ENCODE measurements at regions not wholly inside any gene's neighbourhood (a gene's known extent, or its start where the extent isn't known, plus 50 kb on each side); places are given as distances from the start of the nearest gene placed in this dataset.

DNA sequence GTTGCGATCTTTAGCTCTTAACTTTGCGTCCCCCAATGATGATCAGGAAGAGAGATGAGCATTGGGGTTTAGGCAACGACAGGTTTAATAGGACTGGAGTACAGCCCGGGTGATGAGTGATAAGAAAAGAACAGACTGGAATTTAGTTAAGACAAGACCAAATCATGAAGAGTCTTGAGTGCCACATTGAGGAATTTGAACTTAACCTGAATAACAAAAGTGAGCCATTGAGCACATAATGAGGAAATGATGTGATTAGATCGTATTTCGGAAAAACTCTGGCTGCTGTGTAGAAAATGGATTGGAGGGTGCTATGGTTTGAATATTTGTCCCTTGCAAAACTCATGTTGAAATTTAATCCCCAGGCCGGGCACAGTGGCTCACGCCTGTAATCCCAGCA lies 83.2 kb upstream of the MELK start:
- H3K27ac ChIP-seq = no peak overlapping the region
- TF ChIP-seq, protein P1, sequence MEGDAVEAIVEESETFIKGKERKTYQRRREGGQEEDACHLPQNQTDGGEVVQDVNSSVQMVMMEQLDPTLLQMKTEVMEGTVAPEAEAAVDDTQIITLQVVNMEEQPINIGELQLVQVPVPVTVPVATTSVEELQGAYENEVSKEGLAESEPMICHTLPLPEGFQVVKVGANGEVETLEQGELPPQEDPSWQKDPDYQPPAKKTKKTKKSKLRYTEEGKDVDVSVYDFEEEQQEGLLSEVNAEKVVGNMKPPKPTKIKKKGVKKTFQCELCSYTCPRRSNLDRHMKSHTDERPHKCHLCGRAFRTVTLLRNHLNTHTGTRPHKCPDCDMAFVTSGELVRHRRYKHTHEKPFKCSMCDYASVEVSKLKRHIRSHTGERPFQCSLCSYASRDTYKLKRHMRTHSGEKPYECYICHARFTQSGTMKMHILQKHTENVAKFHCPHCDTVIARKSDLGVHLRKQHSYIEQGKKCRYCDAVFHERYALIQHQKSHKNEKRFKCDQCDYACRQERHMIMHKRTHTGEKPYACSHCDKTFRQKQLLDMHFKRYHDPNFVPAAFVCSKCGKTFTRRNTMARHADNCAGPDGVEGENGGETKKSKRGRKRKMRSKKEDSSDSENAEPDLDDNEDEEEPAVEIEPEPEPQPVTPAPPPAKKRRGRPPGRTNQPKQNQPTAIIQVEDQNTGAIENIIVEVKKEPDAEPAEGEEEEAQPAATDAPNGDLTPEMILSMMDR (conservative IDR thresholded peaks at IDR 0.05) = no peak
- TF ChIP-seq ZFX (IDR thresholded peaks at IDR 0.05) = no peak

DNA sequence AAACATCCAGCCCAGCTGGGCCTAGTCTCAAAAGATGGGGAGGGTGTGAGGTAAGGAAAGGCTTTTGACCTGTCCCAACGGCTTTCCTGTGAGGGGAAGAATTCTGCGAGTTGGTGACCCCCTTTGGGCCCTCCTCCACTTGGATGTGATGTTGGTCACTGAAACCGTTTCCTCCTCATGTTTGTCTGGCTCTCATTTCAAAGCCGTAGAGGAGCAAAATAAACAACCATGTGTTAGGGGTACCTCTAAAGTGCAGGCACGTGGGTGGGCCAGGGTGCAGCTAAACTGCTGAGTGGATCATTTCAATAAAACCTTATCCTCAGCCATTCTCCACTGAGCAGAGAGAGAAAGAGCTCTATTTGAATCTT lies 84.3 kb upstream of the MELK start:
- no peak for TF ChIP-seq ZFX (IDR thresholded peaks at IDR 0.05)
- H3K27ac ChIP-seq = peak overlapping the region; percentile 80

DNA sequence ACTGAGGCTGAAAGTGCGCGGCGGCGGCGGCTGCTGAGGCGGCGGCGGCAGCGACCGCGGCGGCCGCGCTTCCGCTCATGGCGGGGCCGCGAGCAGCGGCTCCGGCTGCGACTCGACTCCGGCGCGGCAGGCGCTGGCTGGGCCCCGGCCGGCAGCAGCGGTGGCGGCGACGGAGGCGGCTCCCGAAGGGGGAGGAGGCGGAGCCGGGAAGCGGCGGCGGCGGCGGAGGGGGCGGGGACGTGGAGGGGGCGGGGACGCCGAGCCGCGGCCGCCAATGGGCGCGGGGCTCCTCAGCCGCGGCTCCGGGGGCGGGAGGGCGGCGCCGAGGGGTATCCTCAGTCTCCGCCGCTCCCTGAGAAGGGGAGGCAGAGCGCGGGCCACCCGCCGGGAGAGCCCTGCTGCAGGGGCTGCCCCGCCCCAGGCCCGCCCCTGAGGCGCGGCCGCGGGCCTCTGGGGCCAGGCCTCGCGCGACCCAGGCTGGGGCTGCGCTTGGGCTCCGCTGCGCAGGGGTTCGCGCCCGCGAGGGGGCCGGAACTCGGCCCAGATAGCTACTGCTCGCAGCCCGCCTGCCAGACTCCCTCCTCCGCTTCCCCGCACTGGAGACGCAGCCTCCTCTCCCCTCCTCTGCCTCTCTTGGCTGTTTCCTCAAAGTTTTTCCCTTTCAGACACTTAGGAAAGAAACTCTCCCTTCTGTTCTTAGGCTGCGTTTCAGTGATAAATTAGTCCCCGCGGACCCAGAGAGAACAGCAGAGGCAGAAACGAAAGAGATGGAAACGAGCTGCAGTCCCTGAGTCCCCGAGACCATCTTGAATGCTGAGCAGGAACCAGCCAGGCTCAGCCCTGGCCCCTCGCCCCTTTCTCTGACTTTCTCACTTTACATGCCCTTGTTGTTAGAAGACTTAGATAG lies 85.0 kb upstream of the MELK start:
- TF ChIP-seq ZFX (IDR thresholded peaks at IDR 0.05) = peak; percentile 57; the same call in 1 of the 2 replicates
- TF ChIP-seq, protein P1 (conservative IDR thresholded peaks at IDR 0.05) = no peak; the same call in 1 of the 2 replicates
- peak overlapping the region; percentile 80 for H3K27ac ChIP-seq

DNA sequence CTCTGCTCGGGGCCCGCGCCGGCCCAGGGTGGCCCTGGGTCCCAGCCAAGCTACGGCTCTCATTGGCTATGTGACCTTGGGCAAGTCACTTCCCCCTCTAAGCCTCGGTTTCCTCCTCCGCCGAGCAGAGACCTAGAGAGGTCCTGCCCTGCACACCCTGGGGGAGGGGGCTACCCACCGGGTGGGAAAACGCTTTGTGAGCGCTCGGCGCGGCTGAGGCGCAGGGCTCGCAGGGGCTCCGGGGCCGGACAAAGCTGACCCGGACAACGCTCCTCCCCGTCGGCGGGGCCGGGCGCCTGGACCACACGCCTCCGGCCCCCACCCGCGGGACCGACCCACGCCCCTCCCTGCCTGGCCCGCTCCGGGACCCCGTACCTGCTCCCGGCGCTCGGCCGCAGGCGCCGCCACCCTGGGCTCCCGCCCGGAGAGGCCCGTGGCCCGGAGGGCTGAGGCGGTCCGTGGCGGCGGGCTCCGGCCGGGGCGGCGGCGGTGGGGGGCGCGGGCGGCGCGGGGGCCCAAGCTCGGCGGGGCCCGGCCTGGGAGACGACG lies 85.7 kb upstream of the MELK start:
- peak; percentile 85 for TF ChIP-seq ZFX (IDR thresholded peaks at IDR 0.05)
- TF ChIP-seq, protein P1 (conservative IDR thresholded peaks at IDR 0.05) = no peak
- peak overlapping the region; percentile 80 for H3K27ac ChIP-seq

DNA sequence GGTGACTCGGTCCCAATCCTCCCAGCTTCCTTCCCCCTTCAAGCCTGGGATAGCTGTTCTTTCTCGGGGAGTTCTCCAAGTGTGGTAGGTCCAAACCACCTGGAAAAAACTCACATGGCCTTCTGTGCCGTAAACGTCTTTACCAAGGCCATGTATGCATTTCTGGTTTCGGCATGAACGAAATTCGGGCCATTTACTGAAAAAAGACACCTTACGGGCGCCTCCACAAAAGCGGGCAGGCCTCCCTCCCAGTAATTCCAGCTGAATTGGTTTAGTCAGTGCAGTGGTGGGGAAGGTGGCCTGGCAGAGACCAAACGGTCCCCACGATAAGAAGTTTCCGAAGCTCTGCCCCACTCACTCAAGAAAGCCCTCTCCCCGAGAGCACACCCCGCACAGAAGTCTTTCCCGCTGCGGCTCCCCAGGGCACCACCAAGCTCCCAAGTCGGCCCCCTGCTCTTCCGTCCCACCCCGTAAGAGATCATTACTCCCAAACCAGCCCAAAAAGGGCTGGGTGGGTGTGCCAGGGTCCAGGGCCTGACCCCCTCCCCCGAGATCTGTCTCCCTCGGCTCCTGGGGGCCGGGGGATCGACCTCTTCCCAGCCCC lies 86.3 kb upstream of the MELK start:
- peak overlapping the region; percentile 80 for H3K27ac ChIP-seq

DNA sequence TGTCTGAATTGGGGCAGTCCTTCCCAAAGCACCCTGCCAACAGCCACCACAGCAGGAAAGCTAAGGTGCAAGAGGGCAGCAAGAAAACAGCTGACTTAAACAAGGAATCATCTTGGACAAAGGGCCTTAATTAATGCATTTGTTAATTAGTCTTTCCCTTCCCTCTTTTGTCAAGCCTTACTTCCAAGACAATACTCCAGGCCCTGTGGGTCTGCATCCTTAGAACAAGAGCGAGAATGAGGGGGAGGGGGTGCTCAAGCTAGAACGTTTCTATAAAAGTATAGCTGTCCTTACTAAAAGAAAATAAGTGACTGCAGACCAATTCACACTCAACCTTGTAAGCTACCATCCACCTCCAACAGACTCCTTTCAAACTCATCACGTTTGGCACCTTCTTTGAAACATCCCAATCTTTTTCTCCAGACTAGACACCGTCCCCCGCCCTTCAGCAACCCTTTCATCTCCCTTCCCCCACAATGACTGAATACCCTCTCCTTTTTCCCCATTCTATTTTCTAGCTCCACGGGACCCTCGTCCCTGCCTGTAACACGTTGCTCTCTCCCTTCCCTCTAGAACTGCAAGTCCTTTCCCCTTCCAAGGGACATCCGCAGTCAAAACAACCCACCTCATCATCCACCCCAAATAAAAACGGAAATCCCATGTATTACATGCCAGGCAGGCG lies 85.7 kb upstream of the RNF38 start:
- H3K27ac ChIP-seq = no peak overlapping the region
- TF ChIP-seq ZFX (IDR thresholded peaks at IDR 0.05) = no peak
- TF ChIP-seq, protein P1 (conservative IDR thresholded peaks at IDR 0.05) = no peak

More for the DNA sequence above, 86.3 kb upstream of the MELK start:
- no peak for TF ChIP-seq ZFX (IDR thresholded peaks at IDR 0.05)
- TF ChIP-seq, protein P1 (conservative IDR thresholded peaks at IDR 0.05) = no peak

DNA sequence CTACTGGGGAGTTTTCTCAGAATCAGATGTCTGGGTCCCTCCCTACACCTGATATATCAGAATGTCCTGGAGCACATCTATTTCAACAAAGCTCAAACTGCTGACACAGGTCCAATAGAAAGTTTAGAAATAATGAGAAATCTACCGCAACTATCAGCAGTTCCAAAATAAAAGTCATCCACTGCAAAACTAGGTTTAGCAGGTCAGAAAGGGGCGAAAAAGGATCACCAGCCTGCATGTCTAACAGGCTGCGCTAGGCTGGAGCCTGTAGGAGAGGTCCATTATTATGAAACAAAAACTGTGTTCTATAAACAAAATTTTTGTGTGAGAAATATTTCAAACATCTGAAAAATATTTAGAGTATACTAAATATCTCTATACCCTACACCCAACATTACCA lies 84.1 kb upstream of the RNF38 start:
- H3K27ac ChIP-seq = no peak overlapping the region
- no peak for TF ChIP-seq ZFX (IDR thresholded peaks at IDR 0.05)
- TF ChIP-seq, protein P1 (conservative IDR thresholded peaks at IDR 0.05) = no peak
